OCI-LY1 (cell line): ENCODE measurements at regions not wholly inside any gene's neighbourhood (a gene's known extent, or its start where the extent isn't known, plus 50 kb on each side); places are given as distances from the start of the nearest gene placed in this dataset.

ENCODE experiments used
- EZH2 ChIP-seq: fragments of 200-600 bp; sonication (generic), shearing (Covaris generic); IDR thresholded peaks from 2 replicates; pipeline ENCODE4 v1.8.0; 2017; ENCODE audit warnings: borderline replicate concordance, mixed run types, mild to moderate bottlenecking, antibody characterized with exemption, low read length, moderate library complexity, mixed read lengths
- TF ChIP-seq, protein P1 (sequence below): fragments of 200-600 bp; sonication (generic), shearing (Covaris generic); IDR thresholded peaks from 2 replicates; pipeline ENCODE4 v1.5.1; 2017; ENCODE audit warnings: mild to moderate bottlenecking, antibody characterized with exemption, low read length, moderate library complexity, mixed read lengths

DNA sequence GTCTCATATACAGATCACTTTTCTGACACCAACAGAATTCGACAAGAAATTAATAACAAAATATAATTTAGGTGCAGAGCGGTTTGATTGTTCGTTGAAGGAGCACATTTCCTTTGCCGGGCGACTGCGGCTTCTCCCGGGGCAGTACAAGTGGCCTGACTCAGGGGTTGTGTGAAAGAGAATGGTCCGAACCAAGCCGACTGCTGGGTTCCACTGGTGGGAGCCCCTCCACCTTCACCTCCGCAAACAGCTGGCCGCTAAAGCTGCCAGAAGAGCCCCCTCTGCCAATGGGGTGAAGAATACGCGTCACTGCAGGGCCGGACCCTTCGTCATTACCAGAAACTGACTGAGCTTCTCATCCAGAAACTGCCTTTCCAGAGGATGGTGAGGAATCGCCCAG lies 156.0 kb upstream of the IFNE start:
- TF ChIP-seq, protein P1, sequence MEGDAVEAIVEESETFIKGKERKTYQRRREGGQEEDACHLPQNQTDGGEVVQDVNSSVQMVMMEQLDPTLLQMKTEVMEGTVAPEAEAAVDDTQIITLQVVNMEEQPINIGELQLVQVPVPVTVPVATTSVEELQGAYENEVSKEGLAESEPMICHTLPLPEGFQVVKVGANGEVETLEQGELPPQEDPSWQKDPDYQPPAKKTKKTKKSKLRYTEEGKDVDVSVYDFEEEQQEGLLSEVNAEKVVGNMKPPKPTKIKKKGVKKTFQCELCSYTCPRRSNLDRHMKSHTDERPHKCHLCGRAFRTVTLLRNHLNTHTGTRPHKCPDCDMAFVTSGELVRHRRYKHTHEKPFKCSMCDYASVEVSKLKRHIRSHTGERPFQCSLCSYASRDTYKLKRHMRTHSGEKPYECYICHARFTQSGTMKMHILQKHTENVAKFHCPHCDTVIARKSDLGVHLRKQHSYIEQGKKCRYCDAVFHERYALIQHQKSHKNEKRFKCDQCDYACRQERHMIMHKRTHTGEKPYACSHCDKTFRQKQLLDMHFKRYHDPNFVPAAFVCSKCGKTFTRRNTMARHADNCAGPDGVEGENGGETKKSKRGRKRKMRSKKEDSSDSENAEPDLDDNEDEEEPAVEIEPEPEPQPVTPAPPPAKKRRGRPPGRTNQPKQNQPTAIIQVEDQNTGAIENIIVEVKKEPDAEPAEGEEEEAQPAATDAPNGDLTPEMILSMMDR, result no peak
- no peak for TF ChIP-seq EZH2
